ENCODE measurements at regions not wholly inside any gene's neighbourhood (a gene's known extent, or its start where the extent isn't known, plus 50 kb on each side); places are given as distances from the start of the nearest gene placed in this dataset.
A peak's percentile ranks its signal among the peaks of the same experiment; 100 is the strongest.
"Not testable (repeated sequence)": the region's sequence is repeated elsewhere in the genome, so short reads cannot be mapped to it uniquely, and the experiment has no call there.

- Histone ChIP-seq H3K36me3 (no peaks in the 10 kb centered on the region), H3K4me1 (peaks cover 0 to 15% (median 11%) of the 10 kb centered on the region in 4 donors), H3K9me3 (no peaks in the 10 kb centered on the region), H3K27me3 (no peaks in the 10 kb centered on the region), H3K27ac (no peak overlapping the region), H3K4me3 (no peak overlapping the region)
- 83 to 91% methylated on average over 5 of the region's 5 CpGs for WGBS, 2 donors
- peak; percentile 19 for DNase-seq
- no peak for TF ChIP-seq POLR2A (IDR thresholded peaks at IDR 0.05)
- TF ChIP-seq CTCF (IDR thresholded peaks at IDR 0.05): no peak
- TF ChIP-seq EP300 (IDR thresholded peaks at IDR 0.05): no peak
- no peak for TF ChIP-seq POLR2AphosphoS5 (IDR thresholded peaks at IDR 0.05)
- intact Hi-C loops (cut with DNase I): no loop called here
Observed at GRCh38 chr14:96717116-96717515, 80.1 kb upstream of the VRK1 start.

- H3K4me1 ChIP-seq: peaks cover 0 to 11% (median 7%) of the 10 kb centered on the region in 4 donors
- TF ChIP-seq EP300 (IDR thresholded peaks at IDR 0.05): no peak
- no peak for TF ChIP-seq POLR2A (IDR thresholded peaks at IDR 0.05)
- no peak for TF ChIP-seq POLR2AphosphoS5 (IDR thresholded peaks at IDR 0.05)
- TF ChIP-seq CTCF (IDR thresholded peaks at IDR 0.05): no peak
- intact Hi-C loops (cut with DNase I): no loop called here
- 54 to 64% methylated on average over 4 of the region's 4 CpGs for WGBS, 2 donors
- H3K4me3 ChIP-seq: no peak overlapping the region
- no peak overlapping the region for H3K27ac ChIP-seq
- no peaks in the 10 kb centered on the region for H3K36me3 ChIP-seq
- no peaks in the 10 kb centered on the region for H3K9me3 ChIP-seq
- DNase-seq: peak; percentile 2
- H3K27me3 ChIP-seq: no peaks in the 10 kb centered on the region
Observed at GRCh38 chr14:96718407-96718806, 78.8 kb upstream of the VRK1 start.

- H3K9me3 ChIP-seq; H3K27me3 ChIP-seq; intact Hi-C loops (cut with DNase I); H3K36me3 ChIP-seq; H3K27ac ChIP-seq; H3K4me3 ChIP-seq; H3K4me1 ChIP-seq: not testable (repeated sequence)
- DNase-seq: peak; percentile 12
- 67 to 79% methylated on average over 6 of the region's 6 CpGs for WGBS, 2 donors
Observed at GRCh38 chr14:96720702-96721101, 76.5 kb upstream of the VRK1 start.

- intact Hi-C loops (cut with DNase I): no loop called here
- Histone ChIP-seq H3K27me3 (no peaks in the 10 kb centered on the region), H3K36me3 (no peaks in the 10 kb centered on the region), H3K4me1 (no peaks in the 10 kb centered on the region), H3K27ac (no peak overlapping the region), H3K9me3 (peaks cover 0 to 5% (median 0%) of the 10 kb centered on the region in 4 donors), H3K4me3 (no peak overlapping the region)
- 76 to 77% methylated on average over 6 of the region's 6 CpGs for WGBS, 2 donors
- DNase-seq: peak; percentile 22
- TF ChIP-seq EP300 (IDR thresholded peaks at IDR 0.05) (no peak), POLR2A (IDR thresholded peaks at IDR 0.05) (no peak), CTCF (IDR thresholded peaks at IDR 0.05) (no peak)
Observed at GRCh38 chr14:96722736-96723135, 74.4 kb upstream of the VRK1 start.

GRCh38 chr14:96723946-96724345 lies 73.2 kb upstream of the VRK1 start:
- Histone ChIP-seq H3K4me1 (no peaks in the 10 kb centered on the region), H3K36me3 (no peaks in the 10 kb centered on the region), H3K27ac (no peak overlapping the region), H3K9me3 (peaks cover 0 to 5% (median 0%) of the 10 kb centered on the region in 4 donors), H3K27me3 (peaks cover 0 to 3% (median 0%) of the 10 kb centered on the region in 3 donors), H3K4me3 (no peak overlapping the region)
- 85 to 88% methylated on average over 10 of the region's 10 CpGs for WGBS, 2 donors
- peak; percentile 40 for DNase-seq
- TF ChIP-seq POLR2A (IDR thresholded peaks at IDR 0.05): no peak
- TF ChIP-seq CTCF (IDR thresholded peaks at IDR 0.05): no peak
- TF ChIP-seq POLR2AphosphoS5 (IDR thresholded peaks at IDR 0.05): no peak
- TF ChIP-seq EP300 (IDR thresholded peaks at IDR 0.05): no peak
- intact Hi-C loops (cut with DNase I): no loop called here
